Embryonic facial prominence (tissue), 1 donor: ENCODE measurements at regions not wholly inside any gene's neighbourhood (a gene's known extent, or its start where the extent isn't known, plus 50 kb on each side); places are given as distances from the start of the nearest gene placed in this dataset.

Experiments used
- DNase-seq: peaks from one replicate; pipeline ENCODE4 v3.0.0-alpha.2; 2016; ENCODE audit errors: extremely low spot score

DNA sequence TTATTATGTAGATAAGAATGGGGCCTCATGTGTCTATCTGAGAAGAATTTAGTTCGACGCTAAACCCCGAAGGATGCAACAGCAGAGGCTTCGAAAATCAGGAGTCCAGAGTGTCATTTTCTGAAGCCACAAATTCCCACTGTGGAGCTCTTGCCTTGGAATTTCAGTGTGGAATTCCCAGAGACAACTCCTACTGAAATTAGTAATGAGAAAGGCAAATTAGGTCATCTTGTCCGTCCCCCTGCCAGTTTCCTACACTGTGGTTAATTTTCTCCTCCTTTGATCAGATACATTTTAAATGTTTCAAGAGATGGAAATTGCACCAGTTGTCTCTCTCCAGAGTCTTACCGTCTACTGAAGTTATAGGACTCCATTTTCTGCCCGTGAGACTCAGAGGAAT lies 633.6 kb downstream of the BNC2 start:
- DNase-seq = no peak

DNA sequence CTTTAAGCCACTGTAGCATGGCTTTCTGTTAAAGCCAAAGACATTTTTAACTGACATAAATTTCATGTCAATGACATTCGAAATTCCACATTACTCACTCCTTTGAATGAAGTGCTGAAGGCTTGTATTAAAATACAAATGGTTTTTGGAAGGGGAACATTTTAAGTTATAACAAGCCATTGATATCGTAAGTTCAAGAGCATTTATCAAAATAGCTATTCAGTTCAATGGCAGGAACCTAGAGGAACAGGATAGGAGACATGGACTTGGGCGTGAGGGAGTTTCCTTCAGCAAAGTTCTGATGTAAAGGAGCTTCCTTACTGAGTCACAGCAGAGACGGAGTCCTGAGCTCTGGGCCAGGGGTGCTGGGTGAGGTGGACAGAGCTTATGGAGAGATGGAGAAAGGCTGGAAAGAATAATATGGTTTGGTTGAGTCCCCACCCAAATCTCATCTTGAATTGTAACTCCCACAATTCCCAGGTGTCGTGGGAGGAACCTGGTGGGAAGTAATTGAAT lies 631.8 kb downstream of the BNC2 start:
- DNase-seq = no peak

DNA sequence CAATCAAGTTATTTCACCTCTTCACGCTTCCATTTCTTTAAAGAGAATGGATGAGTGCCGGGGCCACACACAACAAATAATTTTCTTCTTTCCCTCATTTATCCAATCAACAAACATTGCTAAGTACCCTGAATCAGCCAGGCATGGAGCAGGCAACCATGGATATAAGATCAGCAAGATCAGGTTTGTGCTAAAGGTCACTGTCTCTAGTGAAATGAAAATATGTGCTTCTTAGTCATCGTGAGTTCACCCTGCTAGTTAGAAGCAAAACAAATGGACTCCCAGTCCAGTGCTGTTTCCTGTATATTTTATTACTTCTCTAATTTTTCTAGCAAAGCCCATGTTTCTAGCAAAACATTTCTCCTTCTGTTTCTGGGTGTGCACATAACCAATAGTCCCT lies 629.2 kb downstream of the BNC2 start:
- no peak for DNase-seq

GRCh38 chr9:16243798-16244197 lies 626.7 kb downstream of the BNC2 start:
- no peak for DNase-seq

DNA sequence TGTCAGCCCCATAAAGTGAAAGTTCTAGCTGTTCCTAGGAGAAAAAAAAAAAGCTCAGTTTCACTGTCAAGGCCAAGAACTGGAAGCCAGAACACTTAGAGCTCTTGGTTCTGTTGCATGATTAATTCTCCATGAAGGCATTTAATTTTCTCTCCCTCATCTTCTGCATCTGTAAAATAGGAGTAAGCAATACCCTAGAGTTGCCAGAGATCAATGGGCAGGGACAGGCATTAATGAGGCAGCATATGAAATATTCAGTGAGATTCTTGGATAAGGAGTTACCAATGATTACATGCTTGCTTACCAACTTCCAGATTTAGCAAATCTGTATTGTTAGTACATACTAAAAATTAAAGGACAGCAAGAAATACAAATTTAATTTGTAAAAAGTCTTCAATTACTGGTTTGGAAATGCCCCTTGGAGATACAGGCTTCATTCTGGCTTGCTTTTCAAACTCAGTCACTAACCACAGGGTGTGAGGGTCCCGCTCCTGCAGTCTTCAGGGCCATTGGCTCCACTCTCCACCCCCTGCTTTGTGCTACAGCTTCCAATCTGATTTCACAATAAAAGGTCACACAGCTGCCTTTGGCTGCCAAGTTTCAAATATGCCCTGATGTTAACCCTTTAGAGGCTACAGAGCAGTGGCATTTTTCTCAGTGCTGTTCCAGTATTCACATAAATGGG lies 624.6 kb downstream of the BNC2 start:
- no peak for DNase-seq

DNA sequence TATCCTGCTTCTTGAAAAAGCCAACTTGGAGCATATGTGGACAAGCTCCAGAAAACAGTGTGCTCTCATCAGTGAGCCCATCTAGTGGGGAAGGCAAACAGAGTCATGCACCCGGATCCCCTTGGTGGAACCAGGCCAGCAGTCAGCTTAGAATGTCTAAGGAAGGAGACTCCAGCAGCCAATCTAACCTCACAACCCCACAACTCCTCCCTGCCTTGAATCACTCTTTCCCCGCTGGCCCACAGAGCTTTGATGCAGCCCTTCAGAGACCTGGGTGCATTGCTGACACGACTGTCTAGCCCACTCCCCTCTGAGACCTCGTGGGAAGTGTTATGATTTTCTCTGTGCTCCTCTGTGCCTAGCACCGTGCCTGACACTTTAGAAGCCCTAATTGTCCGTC lies 623.7 kb downstream of the BNC2 start:
- DNase-seq = no peak

GRCh38 chr9:16247188-16247875 lies 623.1 kb downstream of the BNC2 start:
- no peak for DNase-seq

DNA sequence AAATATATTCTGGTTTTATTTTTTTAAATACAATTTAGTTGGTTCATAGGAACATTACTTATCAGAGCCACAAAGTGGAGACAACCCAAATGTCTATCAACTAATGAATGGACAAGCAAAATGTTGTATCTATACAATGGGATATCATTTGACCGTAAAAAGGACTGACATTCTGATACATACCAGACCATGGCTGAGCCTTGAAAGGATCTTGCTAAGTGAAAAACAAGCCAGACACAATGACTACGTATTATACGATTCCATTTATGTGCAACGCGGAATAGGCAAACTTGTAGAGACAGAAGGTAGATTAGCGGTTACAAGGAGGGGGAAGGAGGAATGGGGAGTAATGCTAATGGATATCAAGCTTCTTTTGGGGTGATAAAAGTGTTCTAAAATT lies 621.6 kb downstream of the BNC2 start:
- DNase-seq = no peak

DNA sequence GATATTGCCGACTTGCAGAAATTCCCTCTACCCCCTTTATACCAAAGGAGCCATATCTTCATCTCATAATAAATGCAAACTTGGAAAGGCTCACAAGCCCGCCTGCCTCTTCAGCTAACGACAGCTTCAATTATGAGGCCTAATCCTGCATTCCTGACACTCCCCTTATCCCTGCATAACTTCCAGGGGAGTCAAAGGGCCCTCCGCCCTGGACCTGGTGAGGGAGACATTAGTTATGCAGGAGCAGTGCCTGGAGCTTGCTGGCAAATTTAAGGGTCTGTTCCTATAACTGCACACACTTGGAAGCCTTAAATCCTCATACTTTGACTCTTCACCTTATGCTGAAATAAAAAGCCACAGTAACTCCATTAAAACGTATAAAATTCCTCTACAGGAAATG lies 617.9 kb downstream of the BNC2 start:
- no peak for DNase-seq

GRCh38 chr9:16254674-16255073 lies 615.8 kb downstream of the BNC2 start:
- DNase-seq = no peak

DNA sequence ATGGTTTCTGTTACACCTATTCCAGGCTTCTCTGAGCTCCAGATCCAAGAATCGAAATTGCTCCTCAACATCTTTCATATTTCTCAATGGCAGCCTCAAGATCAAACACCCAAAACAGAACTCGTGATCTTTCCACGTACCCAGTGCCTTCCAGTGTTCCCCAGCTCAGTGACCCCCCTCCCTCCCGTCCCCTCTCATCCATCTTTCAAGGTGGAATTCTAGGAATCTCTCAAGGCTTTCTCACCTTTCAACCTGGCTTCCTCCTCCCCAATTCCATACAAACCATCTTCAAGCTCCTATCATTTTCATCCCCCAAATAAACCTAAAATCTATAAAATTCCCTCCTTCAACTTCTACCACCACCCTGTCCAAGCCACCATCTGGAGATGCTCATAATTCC lies 615.3 kb downstream of the BNC2 start:
- no peak for DNase-seq

DNA sequence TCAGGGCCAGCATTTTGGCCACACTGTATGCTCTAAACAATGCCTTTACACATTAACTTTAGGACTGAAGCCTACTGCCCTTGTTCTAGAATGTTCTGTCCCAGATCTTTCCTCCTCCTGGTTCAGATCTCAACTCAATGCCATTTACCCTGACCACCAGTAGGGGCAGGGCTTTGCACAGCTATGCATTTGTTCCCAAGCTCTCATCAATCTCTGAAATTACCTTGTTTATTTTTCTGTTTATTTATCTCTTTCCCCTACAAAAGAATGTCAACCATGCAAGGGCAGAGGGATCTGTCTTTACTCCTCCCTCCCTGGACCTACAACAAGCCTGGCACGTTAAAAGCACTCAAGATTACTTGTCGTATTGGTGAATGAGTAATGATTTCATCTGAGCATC lies 612.9 kb downstream of the BNC2 start:
- DNase-seq = no peak

DNA sequence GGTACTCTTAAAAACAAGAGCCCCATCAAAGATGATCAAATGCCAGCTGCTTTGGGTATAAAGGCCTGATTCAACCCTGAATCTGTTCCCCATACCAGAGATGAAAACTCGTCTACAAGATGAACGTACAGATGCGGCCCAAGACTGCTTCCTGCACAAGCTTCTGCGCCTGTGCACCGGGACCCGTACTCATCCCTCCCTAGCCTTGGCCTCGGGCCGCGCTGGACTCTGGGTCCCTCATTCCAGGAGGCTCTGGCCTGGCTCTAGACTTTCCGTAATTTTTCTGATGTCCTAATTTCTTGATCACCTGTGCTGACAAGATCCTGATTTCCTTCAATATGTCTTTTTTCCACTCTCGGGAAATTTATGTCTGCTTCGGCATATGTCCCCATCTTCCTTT lies 612.3 kb downstream of the BNC2 start:
- no peak for DNase-seq

DNA sequence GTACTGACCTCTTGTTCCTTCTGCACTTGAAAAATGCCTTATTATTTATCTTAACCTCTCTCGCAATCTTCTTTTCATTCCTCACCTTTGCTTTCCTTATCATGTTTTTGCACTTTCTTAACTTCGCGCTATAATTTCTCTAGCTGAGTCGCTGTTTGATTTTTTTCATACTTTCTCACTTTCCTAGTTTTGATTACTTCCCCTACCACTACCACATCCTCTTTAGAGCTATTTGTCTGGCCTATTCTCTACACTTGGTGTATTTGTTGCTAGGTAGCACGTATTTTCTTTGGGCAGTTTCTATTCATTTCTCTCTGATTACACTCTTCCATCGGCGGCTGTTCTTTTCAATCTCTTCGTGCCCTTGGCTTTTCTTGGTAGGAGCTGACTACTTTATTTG lies 611.8 kb downstream of the BNC2 start:
- DNase-seq = no peak

- DNase-seq = no peak
Observed at GRCh38 chr9:16262477-16263261, 607.8 kb downstream of the BNC2 start.

DNA sequence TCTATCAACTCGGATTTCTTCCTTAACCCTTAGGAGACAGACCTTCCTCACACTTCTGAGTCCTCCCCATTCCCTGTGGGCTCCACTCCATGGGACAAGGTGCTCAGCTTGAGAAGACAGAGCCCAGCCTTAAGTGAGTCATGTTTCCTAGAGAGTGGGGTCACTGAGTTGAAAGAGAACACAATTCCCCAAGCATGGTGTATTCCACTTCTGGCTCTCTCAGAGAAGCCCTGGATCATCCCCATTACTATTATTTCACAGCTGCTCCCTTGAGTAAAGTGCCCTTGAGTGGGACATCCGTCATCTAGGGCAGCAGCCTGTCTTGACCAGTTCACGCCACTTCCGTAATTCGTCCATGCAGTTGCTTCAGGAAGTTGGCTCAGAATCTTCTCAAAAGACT lies 604.8 kb downstream of the BNC2 start:
- no peak for DNase-seq

DNA sequence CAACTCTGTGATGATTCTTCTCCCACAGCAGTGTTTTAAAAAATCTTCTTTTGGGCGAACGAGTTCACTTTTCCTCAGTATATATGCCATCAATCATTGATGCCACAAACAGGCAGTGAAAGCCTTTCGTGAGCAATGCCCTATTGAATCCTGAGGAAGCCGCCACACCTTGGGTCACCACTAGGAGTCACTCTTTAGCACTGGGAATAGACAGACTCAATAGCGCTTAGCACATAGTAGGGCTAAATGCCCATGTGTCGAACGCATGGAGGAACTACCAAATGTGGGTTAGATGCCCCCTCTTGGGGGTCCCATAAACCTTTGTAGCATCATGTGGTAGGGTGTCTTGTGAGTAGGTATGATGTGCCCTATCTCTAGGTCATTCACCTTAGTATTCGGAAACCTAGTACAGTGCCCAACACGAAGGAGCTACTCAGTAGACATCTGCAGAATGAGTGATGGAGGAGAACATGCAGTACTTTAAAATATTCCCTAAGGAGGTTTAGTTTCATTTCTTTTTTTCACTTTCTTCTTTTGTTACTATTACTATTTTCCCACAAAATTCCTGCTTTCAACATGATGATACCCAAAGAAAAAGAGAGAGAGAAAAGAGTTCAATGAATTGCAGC lies 603.7 kb downstream of the BNC2 start:
- no peak for DNase-seq

GRCh38 chr9:16267281-16268066 lies 603.0 kb downstream of the BNC2 start:
- DNase-seq = peak; percentile 36

DNA sequence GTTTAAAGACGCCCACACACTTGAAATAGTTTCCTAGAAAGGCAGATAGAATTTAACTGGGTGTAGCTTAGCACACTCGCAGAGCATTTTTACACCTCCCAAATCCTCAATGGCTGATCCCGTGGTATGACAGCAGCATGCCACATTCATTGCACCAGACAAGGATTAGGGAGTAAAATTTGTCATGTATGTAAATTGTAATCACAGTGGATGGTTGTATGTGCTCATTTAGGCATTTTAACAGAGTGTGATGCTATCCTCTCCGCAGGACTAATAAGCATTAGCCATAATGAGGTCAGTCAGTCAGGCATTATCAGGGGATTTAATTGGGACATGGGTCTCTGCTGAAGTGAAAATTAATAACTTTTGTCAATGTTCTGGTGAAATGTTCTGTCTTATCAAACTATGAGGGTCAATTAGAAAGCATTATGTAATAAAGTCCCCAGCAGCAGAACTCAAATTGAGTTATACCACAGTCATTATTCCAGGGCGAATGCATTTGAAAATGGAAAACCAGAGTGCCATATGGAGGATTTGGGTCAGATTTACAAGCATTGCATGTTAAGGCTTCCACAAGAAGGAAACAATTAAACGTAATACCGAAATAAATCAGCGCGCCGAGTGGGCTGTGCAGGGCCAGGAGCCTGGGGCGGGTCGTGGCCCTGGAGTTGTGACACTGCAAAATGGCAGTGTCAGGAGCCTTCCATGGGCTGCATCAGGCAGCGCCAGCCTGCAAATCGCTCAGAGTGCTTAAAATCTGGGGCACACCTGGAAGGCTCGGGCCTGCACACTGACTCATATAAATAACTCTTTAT lies 602.2 kb downstream of the BNC2 start:
- DNase-seq = no peak

DNA sequence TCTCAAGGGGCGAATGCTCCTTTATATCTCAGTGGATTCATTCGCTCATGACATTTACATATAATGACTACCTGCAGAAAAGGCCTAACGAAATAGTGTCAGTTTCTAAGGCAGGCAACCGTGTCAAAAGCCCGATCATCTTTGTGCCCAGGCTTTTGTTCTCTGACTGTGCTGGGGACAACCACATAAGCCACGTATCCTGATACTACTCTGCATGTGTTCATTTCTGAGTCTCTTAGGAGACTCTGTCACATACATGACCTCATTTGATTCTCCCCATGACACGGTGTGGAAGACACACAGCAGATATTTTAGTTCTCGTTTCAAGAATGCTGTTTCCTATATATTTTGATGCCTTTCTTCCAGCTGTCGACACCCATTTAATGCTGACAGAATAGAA lies 598.5 kb downstream of the BNC2 start:
- DNase-seq = no peak

- no peak for DNase-seq
Observed at GRCh38 chr9:16272776-16273175, 597.7 kb downstream of the BNC2 start.
